Muscle layer of duodenum (tissue), 2 donors: ENCODE measurements at regions not wholly inside any gene's neighbourhood (a gene's known extent, or its start where the extent isn't known, plus 50 kb on each side); places are given as distances from the start of the nearest gene placed in this dataset.

ENCODE experiments used
- H3K27ac ChIP-seq: one replicate; pipeline ENCODE4 v1.7.0; 2013; ENCODE audit warnings: mild to moderate bottlenecking, low read length
- H3K27me3 ChIP-seq: one replicate; pipeline ENCODE4 v1.7.0; 2013; ENCODE audit warnings: low read depth, mild to moderate bottlenecking, control low read depth, low read length
- H3K36me3 ChIP-seq, 2 donors: one replicate each; pipeline ENCODE4 v1.7.0; 2013; ENCODE audit warnings: low read length in 2 of 2, control low read depth in 1 of 2, mild to moderate bottlenecking in 1 of 2; ENCODE audit not compliant: insufficient read depth in 2 of 2, control insufficient read depth in 1 of 2
- H3K4me1 ChIP-seq, 2 donors: one replicate each; pipeline ENCODE4 v1.7.0; 2013; ENCODE audit warnings: low read length in 2 of 2, mild to moderate bottlenecking in 2 of 2, control low read depth in 1 of 2, moderate library complexity in 1 of 2; ENCODE audit not compliant: insufficient read depth in 2 of 2, control insufficient read depth in 1 of 2
- H3K4me3 ChIP-seq, 2 donors: one replicate each; pipeline ENCODE4 v1.7.0; 2013; ENCODE audit warnings: low read length in 2 of 2, low read depth in 1 of 2, mild to moderate bottlenecking in 1 of 2
- H3K9me3 ChIP-seq, 2 donors: one replicate each; pipeline ENCODE4 v1.7.0; 2013; ENCODE audit warnings: low read length in 2 of 2, control low read depth in 1 of 2, mild to moderate bottlenecking in 1 of 2; ENCODE audit not compliant: control insufficient read depth in 1 of 2
- donor health status: healthy.

DNA sequence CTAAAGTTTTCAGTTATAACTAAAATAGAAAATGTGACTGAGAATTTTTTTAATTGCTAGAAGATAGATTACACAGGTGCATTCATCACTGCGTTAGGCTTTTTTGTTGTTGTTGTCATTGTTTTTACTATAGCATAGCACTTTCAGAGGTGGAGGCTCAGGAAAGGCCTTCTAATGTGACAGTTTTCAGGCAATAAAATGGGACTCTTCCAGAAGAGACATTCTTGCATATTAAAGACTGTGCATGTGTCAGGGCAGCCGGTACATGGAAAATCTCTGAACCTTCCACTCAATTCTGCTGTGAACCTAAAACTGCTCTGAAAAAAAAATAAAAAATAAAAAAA is 175.2 kb downstream of the METTL4 start:
- H3K27ac ChIP-seq = no peak overlapping the region
- no peaks in the 10 kb centered on the region for H3K36me3 ChIP-seq
- no peak overlapping the region for H3K4me3 ChIP-seq
- H3K9me3 ChIP-seq = no peaks in the 10 kb centered on the region
- H3K27me3 ChIP-seq = no peaks in the 10 kb centered on the region
- H3K4me1 ChIP-seq = no peaks in the 10 kb centered on the region

GRCh38 chr18:2400701-2401196 is 170.6 kb downstream of the METTL4 start:
- Histone ChIP-seq H3K27ac (no peak overlapping the region), H3K27me3 (no peaks in the 10 kb centered on the region), H3K4me1 (no peaks in the 10 kb centered on the region), H3K36me3 (no peaks in the 10 kb centered on the region), H3K9me3 (no peaks in the 10 kb centered on the region), H3K4me3 (no peak overlapping the region)

- Histone ChIP-seq H3K36me3 (no peaks in the 10 kb centered on the region), H3K9me3 (no peaks in the 10 kb centered on the region), H3K27ac (no peak overlapping the region), H3K4me1 (no peaks in the 10 kb centered on the region), H3K27me3 (no peaks in the 10 kb centered on the region), H3K4me3 (no peak overlapping the region)
These were observed 169.2 kb downstream of the METTL4 start for GRCh38 chr18:2402084-2402483.

DNA sequence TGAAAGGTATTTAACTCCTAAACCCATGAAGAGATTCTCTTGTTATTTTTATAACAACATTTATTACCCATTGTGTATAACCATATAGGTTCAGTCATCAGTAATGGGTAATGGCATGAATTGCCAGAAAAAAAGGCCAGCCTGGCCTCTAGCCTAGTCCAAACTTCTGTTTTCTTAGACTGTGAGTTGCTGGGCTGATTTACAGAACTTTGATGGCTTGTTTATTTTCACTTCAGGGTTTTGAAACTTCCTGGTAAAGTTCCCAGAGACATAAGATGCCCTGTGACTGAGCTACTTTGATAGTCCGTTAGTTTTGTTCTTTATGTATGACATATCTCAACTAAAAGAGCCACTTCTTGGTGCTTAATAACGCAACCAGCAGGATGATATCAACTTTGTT is 164.8 kb downstream of the METTL4 start:
- Histone ChIP-seq H3K9me3 (no peaks in the 10 kb centered on the region), H3K4me3 (no peak overlapping the region), H3K4me1 (no peaks in the 10 kb centered on the region), H3K27ac (no peak overlapping the region), H3K36me3 (no peaks in the 10 kb centered on the region), H3K27me3 (no peaks in the 10 kb centered on the region)

DNA sequence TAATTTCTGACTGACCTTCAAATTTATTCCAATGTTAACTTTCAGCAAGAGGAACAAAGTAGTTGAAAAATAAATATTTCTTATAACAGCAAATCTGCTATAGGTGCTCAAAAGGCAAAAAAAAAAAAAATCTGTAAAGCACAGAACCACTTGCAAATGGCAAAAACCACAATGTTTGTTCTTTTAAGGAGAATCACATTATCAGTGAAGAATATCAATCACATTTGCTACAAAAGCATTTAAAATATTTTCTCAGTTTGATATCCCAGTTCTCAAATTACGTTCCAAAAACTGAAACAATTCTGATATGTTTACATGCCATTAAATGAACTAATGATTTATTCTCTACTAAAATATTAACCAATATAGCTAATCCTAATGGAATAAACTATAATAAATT is 163.3 kb downstream of the METTL4 start:
- Histone ChIP-seq H3K4me1 (no peaks in the 10 kb centered on the region), H3K27me3 (no peaks in the 10 kb centered on the region), H3K9me3 (no peaks in the 10 kb centered on the region), H3K27ac (no peak overlapping the region), H3K36me3 (no peaks in the 10 kb centered on the region), H3K4me3 (no peak overlapping the region)

GRCh38 chr18:2409906-2410305 is 161.4 kb downstream of the METTL4 start:
- no peaks in the 10 kb centered on the region for H3K27me3 ChIP-seq
- no peaks in the 10 kb centered on the region for H3K36me3 ChIP-seq
- H3K4me3 ChIP-seq = no peak overlapping the region
- no peaks in the 10 kb centered on the region for H3K9me3 ChIP-seq
- H3K27ac ChIP-seq = no peak overlapping the region
- H3K4me1 ChIP-seq = no peaks in the 10 kb centered on the region

DNA sequence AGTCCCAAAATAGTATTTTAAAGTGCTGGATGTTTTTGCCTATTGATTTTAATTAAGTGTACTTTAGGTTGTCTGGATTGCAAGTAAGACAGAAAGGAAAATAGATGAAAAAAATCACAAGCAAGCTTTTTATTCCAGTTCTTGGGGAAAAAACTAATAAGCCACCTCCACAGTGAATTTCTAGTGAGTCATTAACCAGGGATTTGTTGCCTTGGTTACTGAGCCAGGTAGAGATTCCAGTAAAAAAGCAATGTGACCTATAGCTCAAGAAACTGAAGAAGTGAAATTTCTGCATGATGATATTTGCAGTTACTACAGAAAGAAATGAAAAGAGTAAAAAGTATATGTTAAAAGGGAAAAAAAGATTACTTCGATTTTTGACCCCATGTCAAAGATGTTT is 160.6 kb downstream of the METTL4 start:
- Histone ChIP-seq H3K9me3 (no peaks in the 10 kb centered on the region), H3K4me3 (no peak overlapping the region), H3K36me3 (no peaks in the 10 kb centered on the region), H3K27ac (no peak overlapping the region), H3K4me1 (no peaks in the 10 kb centered on the region), H3K27me3 (no peaks in the 10 kb centered on the region)

DNA sequence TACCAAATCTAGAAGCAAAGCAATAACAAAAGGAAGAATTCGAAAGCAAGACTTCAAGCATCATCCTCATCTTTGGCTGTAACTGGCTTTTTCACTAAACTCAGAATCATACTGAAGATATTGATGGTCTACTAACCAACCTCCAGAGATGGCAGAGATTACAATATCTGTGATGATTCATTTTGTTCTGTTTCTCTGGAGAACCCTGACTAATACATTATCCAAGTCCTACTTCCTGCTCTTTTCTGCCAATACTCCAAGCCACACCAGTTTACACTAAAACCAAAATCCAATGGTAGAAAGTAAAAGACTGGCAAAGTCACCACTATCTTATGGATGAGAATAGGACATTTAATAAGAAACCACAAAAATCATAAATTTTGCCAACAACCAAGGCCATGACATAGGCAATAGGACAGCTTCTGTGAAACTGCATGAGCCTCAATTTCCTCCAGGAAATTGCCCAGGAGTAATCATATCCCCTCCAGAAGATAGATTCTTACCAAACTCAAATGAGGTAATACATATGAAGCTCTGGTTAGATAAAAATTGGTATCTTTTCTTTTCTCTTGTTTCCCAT is 159.8 kb downstream of the METTL4 start:
- Histone ChIP-seq H3K4me1 (no peaks in the 10 kb centered on the region), H3K4me3 (no peak overlapping the region), H3K27me3 (no peaks in the 10 kb centered on the region), H3K36me3 (no peaks in the 10 kb centered on the region), H3K9me3 (no peaks in the 10 kb centered on the region), H3K27ac (no peak overlapping the region)

DNA sequence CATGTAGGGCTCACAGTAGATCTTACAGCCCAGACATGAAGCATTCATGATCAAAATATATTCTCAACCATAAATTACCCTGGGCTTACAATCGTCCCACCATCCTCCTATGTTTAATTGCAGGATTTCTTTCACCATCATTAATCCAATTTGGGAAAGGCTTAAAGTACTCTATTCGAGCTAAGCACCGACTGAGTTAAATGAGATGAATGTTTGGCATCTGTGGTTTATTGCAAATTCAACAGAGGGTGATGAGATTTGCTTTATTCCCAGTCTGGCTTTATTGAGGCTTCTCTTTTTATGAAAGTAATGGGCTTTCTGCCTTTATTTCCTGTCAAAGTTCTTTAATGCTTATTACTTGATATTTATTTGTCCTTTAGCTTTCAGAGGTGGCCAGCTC is 159.0 kb downstream of the METTL4 start:
- H3K27ac ChIP-seq = no peak overlapping the region
- no peaks in the 10 kb centered on the region for H3K27me3 ChIP-seq
- no peak overlapping the region for H3K4me3 ChIP-seq
- no peaks in the 10 kb centered on the region for H3K9me3 ChIP-seq
- no peaks in the 10 kb centered on the region for H3K4me1 ChIP-seq
- no peaks in the 10 kb centered on the region for H3K36me3 ChIP-seq

- Histone ChIP-seq H3K36me3 (no peaks in the 10 kb centered on the region), H3K27ac (no peak overlapping the region), H3K9me3 (no peaks in the 10 kb centered on the region), H3K27me3 (no peaks in the 10 kb centered on the region), H3K4me3 (no peak overlapping the region), H3K4me1 (no peaks in the 10 kb centered on the region)
These were observed 158.1 kb downstream of the METTL4 start for GRCh38 chr18:2412996-2413751.

GRCh38 chr18:2414235-2414634 is 157.1 kb downstream of the METTL4 start:
- Histone ChIP-seq H3K4me3 (no peak overlapping the region), H3K36me3 (no peaks in the 10 kb centered on the region), H3K27me3 (no peaks in the 10 kb centered on the region), H3K4me1 (no peaks in the 10 kb centered on the region), H3K27ac (no peak overlapping the region), H3K9me3 (no peaks in the 10 kb centered on the region)

DNA sequence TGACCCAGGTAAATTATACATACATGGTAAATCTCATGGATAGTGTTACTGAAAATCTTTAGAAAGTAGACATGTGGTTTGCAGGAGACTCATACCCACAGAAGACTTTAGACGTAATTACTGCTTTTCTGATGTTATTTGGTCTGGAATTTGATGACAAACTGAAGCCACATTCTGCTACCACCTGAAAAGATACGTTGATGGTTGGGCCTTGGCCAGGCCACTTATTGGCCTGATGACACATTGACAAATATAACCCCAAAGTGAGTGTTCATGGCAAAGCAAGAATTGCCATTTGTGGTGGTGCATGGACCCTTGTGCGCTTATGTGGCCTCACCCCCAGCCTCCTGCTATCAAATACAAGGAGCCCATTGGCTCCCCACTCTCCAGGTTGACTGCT is 155.6 kb downstream of the METTL4 start:
- Histone ChIP-seq H3K27ac (no peak overlapping the region), H3K4me3 (no peak overlapping the region), H3K36me3 (no peaks in the 10 kb centered on the region), H3K4me1 (no peaks in the 10 kb centered on the region), H3K9me3 (no peaks in the 10 kb centered on the region), H3K27me3 (no peaks in the 10 kb centered on the region)
